ENCODE measurements at regions not wholly inside any gene's neighbourhood (a gene's known extent, or its start where the extent isn't known, plus 50 kb on each side); places are given as distances from the start of the nearest gene placed in this dataset.

DNA sequence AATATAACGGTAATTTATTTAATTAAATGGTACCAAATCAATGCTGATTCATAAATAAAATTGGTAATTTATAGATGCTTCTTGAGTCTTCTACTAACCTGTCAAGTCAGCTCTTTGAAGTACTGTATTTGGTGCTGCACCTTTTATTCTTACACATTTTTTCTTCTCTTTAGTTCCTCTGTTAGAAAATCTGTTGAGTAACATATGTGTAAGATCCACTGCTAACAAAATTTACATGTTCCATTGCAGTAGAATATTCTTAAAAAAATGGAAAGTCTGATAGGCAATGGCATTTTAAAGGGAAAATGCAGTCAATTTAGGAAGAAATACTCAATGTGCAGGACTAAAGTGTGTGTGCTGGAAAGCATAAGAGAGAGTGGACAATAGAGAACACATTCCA, 936.6 kb downstream of the ZPLD1 start:
- no peak for FAIRE-seq
- dilution Hi-C loops (cut with MboI; ENCODE audit: extremely low pct_ligation_motif_present, low sequenced_read_pairs): no loop called here
- H3K27ac ChIP-seq (ENCODE audit: control insufficient read depth, insufficient read depth, low read length): no peak overlapping the region
- no peaks in the 10 kb centered on the region for H3K4me1 ChIP-seq (ENCODE audit: control insufficient read depth, extremely low read depth, insufficient read depth, low read length)
- H3K9ac ChIP-seq (ENCODE audit: control insufficient read depth, extremely low read depth, insufficient read depth, low read length): no peak overlapping the region
- no peaks in the 10 kb centered on the region for H3K9me1 ChIP-seq (ENCODE audit: control insufficient read depth, extremely low read depth, insufficient read depth, low read length)
- no peak for TF ChIP-seq EZH2 (IDR thresholded peaks at IDR 0.05; ENCODE audit: low read length)
- TF ChIP-seq, protein P1, sequence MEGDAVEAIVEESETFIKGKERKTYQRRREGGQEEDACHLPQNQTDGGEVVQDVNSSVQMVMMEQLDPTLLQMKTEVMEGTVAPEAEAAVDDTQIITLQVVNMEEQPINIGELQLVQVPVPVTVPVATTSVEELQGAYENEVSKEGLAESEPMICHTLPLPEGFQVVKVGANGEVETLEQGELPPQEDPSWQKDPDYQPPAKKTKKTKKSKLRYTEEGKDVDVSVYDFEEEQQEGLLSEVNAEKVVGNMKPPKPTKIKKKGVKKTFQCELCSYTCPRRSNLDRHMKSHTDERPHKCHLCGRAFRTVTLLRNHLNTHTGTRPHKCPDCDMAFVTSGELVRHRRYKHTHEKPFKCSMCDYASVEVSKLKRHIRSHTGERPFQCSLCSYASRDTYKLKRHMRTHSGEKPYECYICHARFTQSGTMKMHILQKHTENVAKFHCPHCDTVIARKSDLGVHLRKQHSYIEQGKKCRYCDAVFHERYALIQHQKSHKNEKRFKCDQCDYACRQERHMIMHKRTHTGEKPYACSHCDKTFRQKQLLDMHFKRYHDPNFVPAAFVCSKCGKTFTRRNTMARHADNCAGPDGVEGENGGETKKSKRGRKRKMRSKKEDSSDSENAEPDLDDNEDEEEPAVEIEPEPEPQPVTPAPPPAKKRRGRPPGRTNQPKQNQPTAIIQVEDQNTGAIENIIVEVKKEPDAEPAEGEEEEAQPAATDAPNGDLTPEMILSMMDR (optimal IDR thresholded peaks at IDR 0.05 in 1 of 3, IDR thresholded peaks at IDR 0.05 in 1 of 3, conservative IDR thresholded peaks at IDR 0.05 in 1 of 3; ENCODE audit: extremely low read depth in 1 of 3, insufficient read depth in 2 of 3, low read length in 3 of 3): no peak
- no peak overlapping the region for H2AFZ ChIP-seq (ENCODE audit: control insufficient read depth, low read length)
- no peak overlapping the region for H3K4me2 ChIP-seq (ENCODE audit: control insufficient read depth, extremely low read depth, insufficient read depth, low read depth, low read length)
- H3K36me3 ChIP-seq (ENCODE audit: control insufficient read depth in 2 of 2, extremely low read depth in 1 of 2, insufficient read depth in 2 of 2, low read length in 2 of 2): no peaks in the 10 kb centered on the region
- no peaks in the 10 kb centered on the region for H3K9me3 ChIP-seq (ENCODE audit: control insufficient read depth, low read depth, low read length)
- H3K79me2 ChIP-seq (ENCODE audit: control insufficient read depth, insufficient read depth, low read length): no peaks in the 10 kb centered on the region
- H4K20me1 ChIP-seq (ENCODE audit: control insufficient read depth, extremely low read depth, insufficient read depth, low read length): no peaks in the 10 kb centered on the region
- H3K27me3 ChIP-seq (ENCODE audit: control insufficient read depth, extremely low read depth, insufficient read depth, low read length): no peaks in the 10 kb centered on the region
- no peak for DNase-seq (ENCODE audit: low read depth, low spot score)
- no peak overlapping the region for H3K4me3 ChIP-seq (ENCODE audit: control insufficient read depth in 2 of 3, extremely low read depth in 1 of 3, insufficient read depth in 2 of 3, low read depth in 1 of 3, low read length in 3 of 3)

- no peak for FAIRE-seq
- TF ChIP-seq, protein P1 (optimal IDR thresholded peaks at IDR 0.05 in 1 of 3, IDR thresholded peaks at IDR 0.05 in 1 of 3, conservative IDR thresholded peaks at IDR 0.05 in 1 of 3; ENCODE audit: extremely low read depth in 1 of 3, insufficient read depth in 2 of 3, low read length in 3 of 3): no peak
- TF ChIP-seq EZH2 (IDR thresholded peaks at IDR 0.05; ENCODE audit: low read length): no peak
Observed at GRCh38 chr3:103372031-103372430, 937.2 kb downstream of the ZPLD1 start.

More at GRCh38 chr3:103372031-103372430, 937.2 kb downstream of the ZPLD1 start:
- Histone ChIP-seq H3K4me2 (ENCODE audit: control insufficient read depth, extremely low read depth, insufficient read depth, low read depth, low read length) (no peak overlapping the region), H3K79me2 (ENCODE audit: control insufficient read depth, insufficient read depth, low read length) (no peaks in the 10 kb centered on the region), H3K36me3 (ENCODE audit: control insufficient read depth in 2 of 2, extremely low read depth in 1 of 2, insufficient read depth in 2 of 2, low read length in 2 of 2) (no peaks in the 10 kb centered on the region), H3K27me3 (ENCODE audit: control insufficient read depth, extremely low read depth, insufficient read depth, low read length) (no peaks in the 10 kb centered on the region), H3K9me3 (ENCODE audit: control insufficient read depth, low read depth, low read length) (no peaks in the 10 kb centered on the region), H3K4me1 (ENCODE audit: control insufficient read depth, extremely low read depth, insufficient read depth, low read length) (no peaks in the 10 kb centered on the region), H4K20me1 (ENCODE audit: control insufficient read depth, extremely low read depth, insufficient read depth, low read length) (no peaks in the 10 kb centered on the region), H3K4me3 (ENCODE audit: control insufficient read depth in 2 of 3, extremely low read depth in 1 of 3, insufficient read depth in 2 of 3, low read depth in 1 of 3, low read length in 3 of 3) (no peak overlapping the region), H3K9ac (ENCODE audit: control insufficient read depth, extremely low read depth, insufficient read depth, low read length) (no peak overlapping the region), H2AFZ (ENCODE audit: control insufficient read depth, low read length) (no peak overlapping the region), H3K27ac (ENCODE audit: control insufficient read depth, insufficient read depth, low read length) (no peak overlapping the region), H3K9me1 (ENCODE audit: control insufficient read depth, extremely low read depth, insufficient read depth, low read length) (no peaks in the 10 kb centered on the region)
- dilution Hi-C loops (cut with MboI; ENCODE audit: extremely low pct_ligation_motif_present, low sequenced_read_pairs): no loop called here
- DNase-seq (ENCODE audit: low read depth, low spot score): no peak
